Smooth muscle cell (in vitro differentiated cells): ENCODE measurements at regions not wholly inside any gene's neighbourhood (a gene's known extent, or its start where the extent isn't known, plus 50 kb on each side); places are given as distances from the start of the nearest gene placed in this dataset.

Experiments used
- DNase-seq: peaks from one replicate; lab custom pipeline; 2025; ENCODE audit not compliant: unreplicated experiment; lab: John Stamatoyannopoulos, UW
- H2AFZ ChIP-seq: fragments of 200-600 bp; sonication (generic); 2 replicates; pipeline ENCODE4 v1.6.0; 2016; ENCODE audit warnings: antibody characterized with exemption, low read depth, mild to moderate bottlenecking
- H3F3A ChIP-seq: fragments of 200-600 bp; sonication (generic); 2 replicates; pipeline ENCODE4 v1.6.0; 2017; ENCODE audit warnings: antibody characterized with exemption, low read depth
- H3K27ac ChIP-seq: fragments of 200-600 bp; sonication (generic); 2 replicates; pipeline ENCODE4 v1.5.1; 2016; ENCODE audit warnings: low read depth, mild to moderate bottlenecking
- H3K27me3 ChIP-seq: fragments of 200-600 bp; sonication (generic); 2 replicates; pipeline ENCODE4 v1.6.1; 2016; ENCODE audit warnings: low read depth, mild to moderate bottlenecking
- H3K36me3 ChIP-seq: fragments of 200-600 bp; sonication (generic); 2 replicates; pipeline ENCODE4 v1.5.1; 2016; ENCODE audit warnings: low read depth
- H3K4me1 ChIP-seq: fragments of 200-600 bp; sonication (generic); 2 replicates; pipeline ENCODE4 v1.5.1; 2016; ENCODE audit warnings: low read depth
- H3K4me2 ChIP-seq: fragments of 200-600 bp; sonication (generic); 2 replicates; pipeline ENCODE4 v1.6.0; 2016; ENCODE audit warnings: mild to moderate bottlenecking
- H3K4me3 ChIP-seq: fragments of 200-600 bp; sonication (generic); 2 replicates; pipeline ENCODE4 v1.5.1; 2016; ENCODE audit warnings: mild to moderate bottlenecking
- H3K79me2 ChIP-seq: fragments of 200-600 bp; sonication (generic); 2 replicates; pipeline ENCODE4 v1.6.0; 2016; ENCODE audit warnings: low read depth, mild to moderate bottlenecking
- H3K9ac ChIP-seq: fragments of 200-600 bp; sonication (generic); 2 replicates; pipeline ENCODE4 v1.6.0; 2016; ENCODE audit warnings: low read depth
- H3K9me3 ChIP-seq: fragments of 200-600 bp; sonication (generic); replicated peaks from 2 replicates; pipeline ENCODE4 v1.5.1; 2016; ENCODE audit warnings: low read depth
- H4K20me1 ChIP-seq: fragments of 200-600 bp; sonication (generic); 2 replicates; pipeline ENCODE4 v1.6.0; 2016; ENCODE audit warnings: low read depth
- CTCF ChIP-seq: fragments of 200-600 bp; sonication (generic); IDR thresholded peaks from 2 replicates; pipeline ENCODE4 v1.5.1; 2017; ENCODE audit warnings: borderline replicate concordance, mild to moderate bottlenecking, antibody characterized with exemption; ENCODE audit not compliant: insufficient read depth, poor library complexity, severe bottlenecking
- WGBS: methylation state at CpG from one replicate; pipeline ENCODE4 v1.1.7; 2016; ENCODE audit warnings: low lambda C conversion rate; 5-methylcytosine and 5-hydroxymethylcytosine counted together

DNA sequence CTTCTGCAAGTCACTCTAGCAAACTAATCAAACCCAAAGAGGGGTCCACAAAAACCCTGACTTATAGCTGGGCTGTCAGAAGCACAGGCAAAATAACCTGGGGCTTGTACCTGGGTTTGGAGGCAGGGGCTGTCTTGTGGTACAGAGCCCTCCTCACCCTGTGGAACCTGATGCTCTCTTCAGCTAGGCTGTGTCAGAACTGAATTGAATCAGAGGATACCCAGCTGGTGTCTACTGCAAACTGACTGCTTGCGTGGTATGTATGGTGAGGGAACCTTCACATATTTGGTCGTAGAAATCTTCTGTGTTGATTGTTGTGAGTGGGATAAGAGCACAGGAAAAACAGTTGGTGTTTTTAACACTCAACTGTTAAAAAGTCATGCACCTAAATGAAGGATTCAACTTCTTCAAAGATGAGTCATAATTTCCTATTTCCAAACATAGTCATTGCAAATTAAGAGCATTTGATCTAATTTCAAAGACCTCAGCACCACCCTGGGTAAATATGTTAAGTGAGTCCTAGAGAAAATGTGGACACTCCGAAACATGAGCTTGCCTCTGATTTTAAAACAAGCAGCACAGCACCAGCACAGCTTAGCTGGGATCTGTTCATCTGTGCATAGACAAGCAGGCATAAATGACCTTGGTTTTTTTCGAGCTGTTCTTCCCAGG, 840.2 kb downstream of the UQCRFS1 start:
- Histone ChIP-seq H3K4me2 (no peak overlapping the region), H4K20me1 (no peaks in the 10 kb centered on the region), H2AFZ (no peak overlapping the region), H3K9me3 (no peaks in the 10 kb centered on the region), H3K27me3 (no peaks in the 10 kb centered on the region), H3K27ac (no peak overlapping the region), H3K79me2 (no peaks in the 10 kb centered on the region), H3K9ac (no peak overlapping the region), H3K36me3 (no peaks in the 10 kb centered on the region), H3F3A (no peaks in the 10 kb centered on the region), H3K4me1 (no peaks in the 10 kb centered on the region), H3K4me3 (no peak overlapping the region)
- no peak for DNase-seq
- 72% methylated on average over 4 of the region's 4 CpGs for WGBS
- no peak for TF ChIP-seq CTCF

DNA sequence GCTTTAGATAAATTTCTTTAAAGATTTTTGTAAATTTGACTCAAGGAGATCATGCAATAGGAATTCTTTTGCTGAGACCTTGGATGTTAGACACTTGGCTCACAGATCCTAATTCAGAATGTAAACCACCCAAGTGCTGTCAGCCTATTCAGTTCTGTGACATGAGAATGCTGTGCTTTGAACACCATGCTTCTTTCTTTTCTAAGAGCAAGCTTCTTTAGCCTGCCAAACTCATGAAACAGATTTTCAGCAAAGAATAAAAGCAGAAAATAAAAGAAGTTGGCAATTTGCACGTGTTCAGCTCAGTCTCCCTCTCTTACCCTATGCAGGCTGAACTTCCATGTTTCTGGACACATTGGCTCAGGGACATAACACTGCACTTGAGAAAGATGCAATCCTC, 845.8 kb downstream of the UQCRFS1 start:
- Histone ChIP-seq H2AFZ (no peak overlapping the region), H3K27me3 (no peaks in the 10 kb centered on the region), H3K9me3 (no peaks in the 10 kb centered on the region), H3K9ac (no peak overlapping the region), H3K4me3 (no peak overlapping the region), H3K4me1 (no peaks in the 10 kb centered on the region), H3K79me2 (no peaks in the 10 kb centered on the region), H3K4me2 (no peak overlapping the region), H4K20me1 (no peaks in the 10 kb centered on the region), H3K27ac (no peak overlapping the region), H3K36me3 (no peaks in the 10 kb centered on the region), H3F3A (no peaks in the 10 kb centered on the region)
- 67% methylated on average over 1 of the region's 1 CpG for WGBS
- TF ChIP-seq CTCF = no peak
- DNase-seq = no peak

DNA sequence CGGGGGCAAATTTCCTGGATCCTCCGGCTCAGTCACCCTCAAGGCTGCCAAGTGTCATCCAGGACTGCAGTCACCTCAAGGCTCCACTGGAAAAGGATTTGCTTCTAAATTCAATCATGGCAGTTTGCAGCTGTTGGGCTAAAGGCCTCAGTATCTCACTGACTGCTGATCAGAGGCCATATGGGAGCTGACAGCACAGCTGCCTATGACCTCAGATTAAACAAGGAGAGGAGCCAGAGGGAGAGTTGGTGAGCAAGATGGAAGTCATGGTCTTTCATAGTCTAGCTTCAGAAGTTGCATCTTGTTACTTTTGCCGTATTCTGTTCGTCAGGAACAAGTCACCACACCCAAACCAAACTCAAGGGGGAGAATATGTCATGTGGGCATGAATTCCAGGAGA, 849.7 kb downstream of the UQCRFS1 start:
- no peak for TF ChIP-seq CTCF
- H3K36me3 ChIP-seq = no peaks in the 10 kb centered on the region

More for the DNA sequence above, 849.7 kb downstream of the UQCRFS1 start:
- Histone ChIP-seq H3K27ac (no peak overlapping the region), H3K9ac (no peak overlapping the region), H3K4me2 (no peak overlapping the region), H3K79me2 (no peaks in the 10 kb centered on the region), H3K27me3 (no peaks in the 10 kb centered on the region), H2AFZ (no peak overlapping the region), H3K4me3 (no peak overlapping the region), H4K20me1 (no peaks in the 10 kb centered on the region), H3K9me3 (no peaks in the 10 kb centered on the region), H3F3A (no peaks in the 10 kb centered on the region), H3K4me1 (no peaks in the 10 kb centered on the region)
- DNase-seq = no peak
- WGBS = 81% methylated on average over 4 of the region's 4 CpGs
